ENCODE measurements at regions not wholly inside any gene's neighbourhood (a gene's known extent, or its start where the extent isn't known, plus 50 kb on each side); places are given as distances from the start of the nearest gene placed in this dataset.
"Not testable (repeated sequence)": the region's sequence is repeated elsewhere in the genome, so short reads cannot be mapped to it uniquely, and the experiment has no call there.

- no peaks in the 10 kb centered on the region for H3K36me3 ChIP-seq
- no peaks in the 10 kb centered on the region for H3K27me3 ChIP-seq
- TF ChIP-seq POLR2A (IDR thresholded peaks at IDR 0.05) (no peak), CTCF (IDR thresholded peaks at IDR 0.05) (no peak)
- WGBS (ENCODE audit: insufficient coverage, low coverage, low lambda C conversion rate, missing lambda C conversion rate): 36% methylated on average over 2 of the region's 2 CpGs
- DNase-seq (no peak), ATAC-seq (no peak)
- no peak overlapping the region for H3K27ac ChIP-seq
- H3K9me3 ChIP-seq: peaks cover 0 to 4% (median 0%) of the 10 kb centered on the region in 4 donors
- H3K4me3 ChIP-seq: no peak overlapping the region
- intact Hi-C loops (cut with DNase I): no loop called here
- no peaks in the 10 kb centered on the region for H3K4me1 ChIP-seq
These were observed 241.9 kb upstream of the CNTNAP5 start for GRCh38 chr2:123783164-123783563.

- H3K9me3 ChIP-seq: peaks cover 0 to 4% (median 0%) of the 10 kb centered on the region in 4 donors
- DNase-seq (no peak), ATAC-seq (no peak)
- TF ChIP-seq POLR2A (IDR thresholded peaks at IDR 0.05) (no peak), CTCF (IDR thresholded peaks at IDR 0.05) (no peak)
- no peak overlapping the region for H3K4me3 ChIP-seq
- H3K27ac ChIP-seq: no peak overlapping the region
- H3K36me3 ChIP-seq: no peaks in the 10 kb centered on the region
- intact Hi-C loops (cut with DNase I): no loop called here
- H3K27me3 ChIP-seq: no peaks in the 10 kb centered on the region
- H3K4me1 ChIP-seq: no peaks in the 10 kb centered on the region
- 0% methylated on average over 1 of the region's 1 CpG for WGBS (ENCODE audit: insufficient coverage, low coverage, low lambda C conversion rate, missing lambda C conversion rate)
These were observed 239.8 kb upstream of the CNTNAP5 start for GRCh38 chr2:123785332-123785731.

- 46% methylated on average over 4 of the region's 4 CpGs for WGBS (ENCODE audit: insufficient coverage, low coverage, low lambda C conversion rate, missing lambda C conversion rate)
- no peaks in the 10 kb centered on the region for H3K27me3 ChIP-seq
- H3K4me1 ChIP-seq: no peaks in the 10 kb centered on the region
- H3K4me3 ChIP-seq: no peak overlapping the region
- no peak for DNase-seq
- TF ChIP-seq POLR2A (IDR thresholded peaks at IDR 0.05) (no peak), CTCF (IDR thresholded peaks at IDR 0.05) (no peak)
- intact Hi-C loops (cut with DNase I): no loop called here
- H3K9me3 ChIP-seq: no peaks in the 10 kb centered on the region
- no peaks in the 10 kb centered on the region for H3K36me3 ChIP-seq
- no peak overlapping the region for H3K27ac ChIP-seq
- no peak for ATAC-seq
These were observed 233.9 kb upstream of the CNTNAP5 start for GRCh38 chr2:123791207-123791606.

- intact Hi-C loops (cut with DNase I): no loop called here
- Histone ChIP-seq H3K4me1 (no peaks in the 10 kb centered on the region), H3K36me3 (no peaks in the 10 kb centered on the region), H3K4me3 (no peak overlapping the region), H3K27ac (no peak overlapping the region), H3K9me3 (no peaks in the 10 kb centered on the region), H3K27me3 (no peaks in the 10 kb centered on the region)
- TF ChIP-seq CTCF (IDR thresholded peaks at IDR 0.05) (no peak), POLR2A (IDR thresholded peaks at IDR 0.05) (no peak)
- ATAC-seq (no peak), DNase-seq (no peak)
These were observed 233.4 kb upstream of the CNTNAP5 start for GRCh38 chr2:123791684-123792083.

GRCh38 chr2:123804126-123804525 lies 221.0 kb upstream of the CNTNAP5 start:
- H3K27ac ChIP-seq; H3K27me3 ChIP-seq; H3K4me1 ChIP-seq; DNase-seq; H3K4me3 ChIP-seq; H3K36me3 ChIP-seq; H3K9me3 ChIP-seq; intact Hi-C loops (cut with DNase I); ATAC-seq: not testable (repeated sequence)
- WGBS (ENCODE audit: insufficient coverage, low coverage, low lambda C conversion rate, missing lambda C conversion rate): 40% methylated on average over 1 of the region's 6 CpGs

GRCh38 chr2:123805746-123806145 lies 219.3 kb upstream of the CNTNAP5 start:
- H3K27ac ChIP-seq; H3K4me3 ChIP-seq; H3K9me3 ChIP-seq; H3K27me3 ChIP-seq; H3K36me3 ChIP-seq; ATAC-seq; DNase-seq; intact Hi-C loops (cut with DNase I); H3K4me1 ChIP-seq: not testable (repeated sequence)
- WGBS (ENCODE audit: insufficient coverage, low coverage, low lambda C conversion rate, missing lambda C conversion rate): 38% methylated on average over 3 of the region's 3 CpGs

Data from right lobe of liver (tissue), 6 donors.